Keratinocyte (primary cell): ENCODE measurements at regions not wholly inside any gene's neighbourhood (a gene's known extent, or its start where the extent isn't known, plus 50 kb on each side); places are given as distances from the start of the nearest gene placed in this dataset.
"Not testable (repeated sequence)": the region's sequence is repeated elsewhere in the genome, so short reads cannot be mapped to it uniquely, and the experiment has no call there.

Experiments
- DNase-seq: peaks from one replicate; pipeline ENCODE4 v3.0.0-alpha.2; 2011; ENCODE audit warnings: low read depth, missing footprints, low spot score
- FAIRE-seq: peaks from 2 replicates; lab custom pipeline; 2011; peaks lifted over from hg19 to GRCh38; lab: Jason Lieb, UNC
- H2AFZ ChIP-seq: 2 replicates; pipeline ENCODE4 v1.6.0; 2012; ENCODE audit warnings: low read length, control low read depth, inconsistent platforms; ENCODE audit not compliant: control insufficient read depth
- H3K27ac ChIP-seq: 2 replicates; pipeline ENCODE4 v1.5.1; 2011; ENCODE audit warnings: low read length; ENCODE audit not compliant: control insufficient read depth, insufficient read depth
- H3K27me3 ChIP-seq: 3 replicates; pipeline ENCODE4 v1.6.0; 2011; ENCODE audit warnings: low read length; ENCODE audit not compliant: control insufficient read depth, insufficient read depth; ENCODE audit errors: extremely low read depth
- H3K36me3 ChIP-seq, 2 experiments: 2 replicates in 1 of 2; 3 replicates in 1 of 2; pipeline ENCODE4 v1.5.1; 2011; ENCODE audit warnings: low read length in 2 of 2, mild to moderate bottlenecking in 1 of 2; ENCODE audit not compliant: control insufficient read depth in 2 of 2, insufficient read depth in 2 of 2; ENCODE audit errors: extremely low read depth in 1 of 2
- H3K4me1 ChIP-seq: 3 replicates; pipeline ENCODE4 v1.5.1; 2011; ENCODE audit warnings: low read length; ENCODE audit not compliant: control insufficient read depth, insufficient read depth; ENCODE audit errors: extremely low read depth
- H3K4me2 ChIP-seq: 3 replicates; pipeline ENCODE4 v1.6.0; 2011; ENCODE audit warnings: low read depth, low read length; ENCODE audit not compliant: control insufficient read depth, insufficient read depth; ENCODE audit errors: extremely low read depth
- H3K4me3 ChIP-seq, 3 experiments: fragments of 200-600 bp in 1 of 3; sonication (generic) in 1 of 3; 2 replicates in 2 of 3; 3 replicates in 1 of 3; pipeline ENCODE4 v1.5.1; 2011 to 2016; ENCODE audit warnings: low read length in 3 of 3, mild to moderate bottlenecking in 3 of 3, control low read depth in 2 of 3, inconsistent platforms in 1 of 3, low read depth in 1 of 3, mixed read lengths in 1 of 3, mixed run types in 1 of 3, moderate library complexity in 1 of 3; ENCODE audit not compliant: control insufficient read depth in 2 of 3, insufficient read depth in 2 of 3; ENCODE audit errors: extremely low read depth in 1 of 3
- H3K79me2 ChIP-seq: 2 replicates; pipeline ENCODE4 v1.6.0; 2012; ENCODE audit warnings: low read length; ENCODE audit not compliant: control insufficient read depth, insufficient read depth
- H3K9ac ChIP-seq: 3 replicates; pipeline ENCODE4 v1.6.0; 2011; ENCODE audit warnings: low read length; ENCODE audit not compliant: control insufficient read depth, insufficient read depth; ENCODE audit errors: extremely low read depth
- H3K9me1 ChIP-seq: 3 replicates; pipeline ENCODE4 v1.6.0; 2011; ENCODE audit warnings: low read length; ENCODE audit not compliant: control insufficient read depth, insufficient read depth; ENCODE audit errors: extremely low read depth
- H3K9me3 ChIP-seq: 2 replicates; pipeline ENCODE4 v1.5.1; 2012; ENCODE audit warnings: low read depth, low read length; ENCODE audit not compliant: control insufficient read depth
- H4K20me1 ChIP-seq: 3 replicates; pipeline ENCODE4 v1.6.0; 2011; ENCODE audit warnings: low read length; ENCODE audit not compliant: control insufficient read depth, insufficient read depth; ENCODE audit errors: extremely low read depth
- EZH2 ChIP-seq: IDR thresholded peaks from one replicate; pipeline ENCODE4 v1.6.1; 2012; ENCODE audit warnings: inconsistent platforms, mild to moderate bottlenecking, low read length, moderate library complexity
- dilution Hi-C: fragments of 300-500 bp; cut with MboI; formaldehyde crosslinking; loops from one replicate; pipeline ENCODE4 v1.7.0; 2020; ENCODE audit warnings: low sequenced_read_pairs; ENCODE audit not compliant: extremely low pct_ligation_motif_present
- TF ChIP-seq, protein P1 (sequence below), 3 experiments: IDR thresholded peaks in 1 of 3; conservative IDR thresholded peaks in 1 of 3; optimal IDR thresholded peaks in 1 of 3; 2 replicates in 2 of 3; 3 replicates in 1 of 3; pipeline versions ENCODE3 to v1.5.1; 2011; ENCODE audit warnings: low read length in 3 of 3, mild to moderate bottlenecking in 3 of 3, moderate library complexity in 2 of 3, control low read depth in 1 of 3, inconsistent platforms in 1 of 3; ENCODE audit not compliant: insufficient read depth in 2 of 3; ENCODE audit errors: extremely low read depth in 1 of 3

DNA sequence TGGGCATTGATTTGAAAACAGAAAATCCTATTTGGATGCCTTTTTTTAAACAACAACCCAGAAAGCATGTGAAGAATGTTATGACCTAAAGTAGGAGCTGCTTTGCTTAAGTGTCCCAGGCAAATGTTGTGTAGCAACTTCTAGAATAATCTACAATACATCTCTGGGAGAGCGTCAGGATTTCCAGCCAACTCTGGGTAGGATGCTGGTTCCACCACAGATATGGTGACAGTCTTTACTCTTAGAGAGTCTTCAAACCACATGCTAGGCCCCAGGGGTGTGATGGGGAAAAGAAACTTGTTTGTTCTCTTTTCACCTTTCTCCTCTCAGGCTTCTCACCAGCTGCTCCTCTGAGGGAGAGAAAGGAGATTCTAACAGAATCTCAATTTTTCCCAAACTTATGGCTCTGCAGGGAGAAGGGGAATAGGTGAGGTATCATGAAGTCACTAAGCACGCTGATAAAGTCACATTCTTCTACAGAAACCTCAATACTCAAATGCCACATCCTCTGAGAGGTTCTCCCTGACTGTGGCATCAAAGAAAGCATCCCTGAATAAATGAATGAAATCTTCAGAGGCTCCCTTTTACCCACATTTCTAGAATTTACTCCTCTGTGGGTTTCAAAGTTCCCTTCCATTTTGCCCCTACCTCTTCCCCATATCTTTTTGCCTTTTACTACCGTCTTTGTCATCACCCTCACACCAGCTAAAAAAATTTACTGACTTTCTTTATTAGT lies 171.6 kb upstream of the RAI2 start:
- Histone ChIP-seq H3K4me3 (no peak overlapping the region), H3K27me3 (no peaks in the 10 kb centered on the region), H3K9me1 (no peaks in the 10 kb centered on the region), H3K36me3 (no peaks in the 10 kb centered on the region), H3K4me1 (no peaks in the 10 kb centered on the region), H3K4me2 (no peak overlapping the region), H3K9ac (no peak overlapping the region), H2AFZ (no peak overlapping the region), H4K20me1 (no peaks in the 10 kb centered on the region), H3K27ac (no peak overlapping the region), H3K79me2 (no peaks in the 10 kb centered on the region), H3K9me3 (no peaks in the 10 kb centered on the region)
- TF ChIP-seq EZH2, result no peak
- TF ChIP-seq, protein P1, sequence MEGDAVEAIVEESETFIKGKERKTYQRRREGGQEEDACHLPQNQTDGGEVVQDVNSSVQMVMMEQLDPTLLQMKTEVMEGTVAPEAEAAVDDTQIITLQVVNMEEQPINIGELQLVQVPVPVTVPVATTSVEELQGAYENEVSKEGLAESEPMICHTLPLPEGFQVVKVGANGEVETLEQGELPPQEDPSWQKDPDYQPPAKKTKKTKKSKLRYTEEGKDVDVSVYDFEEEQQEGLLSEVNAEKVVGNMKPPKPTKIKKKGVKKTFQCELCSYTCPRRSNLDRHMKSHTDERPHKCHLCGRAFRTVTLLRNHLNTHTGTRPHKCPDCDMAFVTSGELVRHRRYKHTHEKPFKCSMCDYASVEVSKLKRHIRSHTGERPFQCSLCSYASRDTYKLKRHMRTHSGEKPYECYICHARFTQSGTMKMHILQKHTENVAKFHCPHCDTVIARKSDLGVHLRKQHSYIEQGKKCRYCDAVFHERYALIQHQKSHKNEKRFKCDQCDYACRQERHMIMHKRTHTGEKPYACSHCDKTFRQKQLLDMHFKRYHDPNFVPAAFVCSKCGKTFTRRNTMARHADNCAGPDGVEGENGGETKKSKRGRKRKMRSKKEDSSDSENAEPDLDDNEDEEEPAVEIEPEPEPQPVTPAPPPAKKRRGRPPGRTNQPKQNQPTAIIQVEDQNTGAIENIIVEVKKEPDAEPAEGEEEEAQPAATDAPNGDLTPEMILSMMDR (optimal IDR thresholded peaks at IDR 0.05 in 1 of 3, IDR thresholded peaks at IDR 0.05 in 1 of 3, conservative IDR thresholded peaks at IDR 0.05 in 1 of 3; ENCODE audit: extremely low read depth in 1 of 3, insufficient read depth in 2 of 3, low read length in 3 of 3), result no peak
- no peak for DNase-seq
- dilution Hi-C loops, result no loop called here
- FAIRE-seq, result no peak

DNA sequence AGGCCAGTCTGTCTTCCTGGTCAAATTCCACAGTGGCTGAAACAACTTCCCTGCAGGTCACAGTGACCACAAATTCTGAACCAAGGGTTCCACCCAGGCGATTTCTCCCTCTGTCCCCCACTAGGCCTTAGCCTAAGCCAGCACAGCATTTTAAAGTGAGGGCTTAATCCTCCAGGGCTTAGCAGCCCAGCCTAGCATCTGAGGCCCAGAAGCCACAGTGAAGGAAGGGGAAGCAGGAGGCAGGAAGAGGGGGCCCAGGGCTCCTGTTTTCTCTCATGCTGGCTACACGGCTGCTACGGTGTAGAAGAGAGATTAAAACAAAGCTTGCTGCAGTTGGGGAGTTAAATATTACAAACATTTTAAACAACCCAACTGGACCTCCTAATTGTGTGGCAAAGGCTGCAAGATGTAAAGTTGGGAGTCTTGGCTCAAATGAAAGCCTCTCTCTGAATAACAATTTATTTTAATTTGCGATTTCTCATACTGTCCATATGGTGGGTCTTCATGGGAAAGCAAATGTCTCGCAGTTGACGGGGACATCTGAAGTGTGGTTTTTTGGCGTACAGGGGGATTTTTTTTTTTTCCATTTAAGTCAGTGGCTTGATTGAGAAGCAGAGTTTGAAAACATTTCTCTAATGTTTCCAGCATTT lies 170.8 kb upstream of the RAI2 start:
- Histone ChIP-seq H2AFZ (no peak overlapping the region), H3K27ac (no peak overlapping the region), H3K9me3 (no peaks in the 10 kb centered on the region), H3K4me2 (no peak overlapping the region), H4K20me1 (no peaks in the 10 kb centered on the region), H3K27me3 (no peaks in the 10 kb centered on the region), H3K4me3 (no peak overlapping the region), H3K79me2 (no peaks in the 10 kb centered on the region), H3K9ac (no peak overlapping the region), H3K36me3 (no peaks in the 10 kb centered on the region), H3K4me1 (no peaks in the 10 kb centered on the region), H3K9me1 (no peaks in the 10 kb centered on the region)
- dilution Hi-C loops, result no loop called here
- FAIRE-seq (no peak), DNase-seq (no peak)
- TF ChIP-seq, protein P1 (optimal IDR thresholded peaks at IDR 0.05 in 1 of 3, IDR thresholded peaks at IDR 0.05 in 1 of 3, conservative IDR thresholded peaks at IDR 0.05 in 1 of 3; ENCODE audit: extremely low read depth in 1 of 3, insufficient read depth in 2 of 3, low read length in 3 of 3), result no peak
- TF ChIP-seq EZH2, result no peak

DNA sequence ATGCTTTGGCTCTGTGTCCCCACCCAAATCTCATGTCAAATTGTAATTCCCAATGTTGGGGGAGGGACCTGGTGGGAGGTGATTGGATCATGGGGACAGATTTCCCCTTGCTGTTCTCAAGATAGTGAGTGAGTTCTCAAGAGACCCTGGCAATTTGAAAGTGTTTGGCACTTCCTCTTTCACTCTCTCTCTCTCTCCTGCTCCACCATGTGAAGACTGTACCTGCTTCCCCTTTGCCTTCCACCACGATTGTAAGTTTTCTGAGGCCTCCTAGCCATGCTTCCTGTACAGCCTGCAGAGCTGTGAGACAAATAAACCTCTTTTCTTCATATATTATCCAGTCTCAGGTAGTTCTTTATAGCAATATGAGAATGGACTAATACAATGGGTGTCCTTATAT lies 169.6 kb upstream of the RAI2 start:
- H3K9ac ChIP-seq, H3K27me3 ChIP-seq, H3K79me2 ChIP-seq, H3K4me2 ChIP-seq, H3K4me1 ChIP-seq, H3K9me1 ChIP-seq, H3K4me3 ChIP-seq, DNase-seq, H4K20me1 ChIP-seq, H3K27ac ChIP-seq, H3K36me3 ChIP-seq, H3K9me3 ChIP-seq, dilution Hi-C loops, H2AFZ ChIP-seq, FAIRE-seq: not testable (repeated sequence)
